Mammary epithelial cell (primary cell): ENCODE measurements at regions not wholly inside any gene's neighbourhood (a gene's known extent, or its start where the extent isn't known, plus 50 kb on each side); places are given as distances from the start of the nearest gene placed in this dataset.

Source experiments
- CTCF ChIP-seq, 2 donors: IDR thresholded peaks in 1 of 2; conservative IDR thresholded peaks in 1 of 2; 2 replicates each; pipeline ENCODE4 v1.5.1; 2011 to 2012; ENCODE audit warnings: inconsistent platforms in 2 of 2, low read length in 2 of 2, mild to moderate bottlenecking in 2 of 2, control low read depth in 1 of 2, low read depth in 1 of 2; ENCODE audit not compliant: insufficient read depth in 1 of 2; ENCODE audit errors: extremely low read depth in 1 of 2
- EZH2 ChIP-seq: IDR thresholded peaks from 2 replicates; pipeline ENCODE4 v1.6.1; 2012; ENCODE audit warnings: low read length, inconsistent platforms, borderline replicate concordance

- TF ChIP-seq CTCF (conservative IDR thresholded peaks at IDR 0.05 in 1 of 2, IDR thresholded peaks at IDR 0.05 in 1 of 2; ENCODE audit: extremely low read depth in 1 of 2, insufficient read depth in 1 of 2, low read depth in 1 of 2, low read length in 2 of 2), result no peak
- TF ChIP-seq EZH2, result no peak
Measured at GRCh38 chr12:30462249-30462648, 233.4 kb downstream of the IPO8 start.
